Parathyroid adenoma (tissue), 2 donors: ENCODE measurements at regions not wholly inside any gene's neighbourhood (a gene's known extent, or its start where the extent isn't known, plus 50 kb on each side); places are given as distances from the start of the nearest gene placed in this dataset.

Experiments
- H2AFZ ChIP-seq: fragments of 300-600 bp; sonication (generic); one replicate; pipeline ENCODE4 v1.7.0; 2017; ENCODE audit warnings: antibody characterized with exemption, mild to moderate bottlenecking
- H3K27ac ChIP-seq: fragments of 300-600 bp; sonication (generic); one replicate; pipeline ENCODE4 v1.7.0; 2017
- H3K27me3 ChIP-seq: fragments of 300-600 bp; sonication (generic); one replicate; pipeline ENCODE4 v1.7.0; 2017; ENCODE audit warnings: low read length; ENCODE audit not compliant: control insufficient read depth, insufficient read depth
- H3K36me3 ChIP-seq: fragments of 300-600 bp; sonication (generic); one replicate; pipeline ENCODE4 v1.7.0; 2017; ENCODE audit warnings: low read length; ENCODE audit not compliant: control insufficient read depth, insufficient read depth
- H3K4me1 ChIP-seq: fragments of 300-600 bp; sonication (generic); one replicate; pipeline ENCODE4 v1.7.0; 2017; ENCODE audit warnings: control low read depth
- H3K4me2 ChIP-seq: fragments of 300-600 bp; sonication (generic); one replicate; pipeline ENCODE4 v1.7.0; 2017; ENCODE audit warnings: low read length
- H3K4me3 ChIP-seq: fragments of 300-600 bp; sonication (generic); one replicate; pipeline ENCODE4 v1.7.0; 2017; ENCODE audit warnings: low read depth, low read length
- H3K79me2 ChIP-seq: fragments of 300-600 bp; sonication (generic); one replicate; pipeline ENCODE4 v1.7.0; 2017; ENCODE audit warnings: control low read depth
- H3K9ac ChIP-seq: fragments of 300-600 bp; sonication (generic); one replicate; pipeline ENCODE4 v1.7.0; 2017; ENCODE audit warnings: mild to moderate bottlenecking
- H3K9me3 ChIP-seq: fragments of 300-600 bp; sonication (generic); one replicate; pipeline ENCODE4 v1.7.0; 2017; ENCODE audit warnings: low read length; ENCODE audit not compliant: control insufficient read depth
- TF ChIP-seq, protein P1 (sequence below): fragments of 300-600 bp; sonication (generic); IDR thresholded peaks from one replicate; pipeline ENCODE4 v1.7.0; 2017; ENCODE audit warnings: antibody characterized with exemption, mild to moderate bottlenecking
- donor health status: primary hyperparathyroidism.

DNA sequence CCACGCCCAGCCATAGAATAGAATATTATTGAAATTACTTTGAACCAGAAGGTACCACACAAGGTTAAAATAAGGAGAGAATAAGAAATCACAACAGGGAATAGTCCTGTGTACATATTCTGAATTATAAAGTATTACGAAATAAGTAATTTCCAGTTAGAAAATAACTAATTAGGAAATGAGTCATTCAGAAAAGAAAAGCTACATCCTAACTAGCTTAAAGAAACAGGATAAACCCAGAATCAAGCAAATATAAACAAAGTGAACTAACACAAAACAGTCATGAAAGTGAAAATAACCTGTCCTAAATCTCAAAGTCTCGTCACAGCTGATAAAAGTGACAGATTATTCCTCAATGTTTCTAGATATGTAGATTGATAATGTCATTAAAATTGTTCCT is 74.8 kb upstream of the NEBL start:
- no peak overlapping the region for H2AFZ ChIP-seq
- peaks cover 6% of the 10 kb centered on the region for H3K79me2 ChIP-seq
- TF ChIP-seq, protein P1, sequence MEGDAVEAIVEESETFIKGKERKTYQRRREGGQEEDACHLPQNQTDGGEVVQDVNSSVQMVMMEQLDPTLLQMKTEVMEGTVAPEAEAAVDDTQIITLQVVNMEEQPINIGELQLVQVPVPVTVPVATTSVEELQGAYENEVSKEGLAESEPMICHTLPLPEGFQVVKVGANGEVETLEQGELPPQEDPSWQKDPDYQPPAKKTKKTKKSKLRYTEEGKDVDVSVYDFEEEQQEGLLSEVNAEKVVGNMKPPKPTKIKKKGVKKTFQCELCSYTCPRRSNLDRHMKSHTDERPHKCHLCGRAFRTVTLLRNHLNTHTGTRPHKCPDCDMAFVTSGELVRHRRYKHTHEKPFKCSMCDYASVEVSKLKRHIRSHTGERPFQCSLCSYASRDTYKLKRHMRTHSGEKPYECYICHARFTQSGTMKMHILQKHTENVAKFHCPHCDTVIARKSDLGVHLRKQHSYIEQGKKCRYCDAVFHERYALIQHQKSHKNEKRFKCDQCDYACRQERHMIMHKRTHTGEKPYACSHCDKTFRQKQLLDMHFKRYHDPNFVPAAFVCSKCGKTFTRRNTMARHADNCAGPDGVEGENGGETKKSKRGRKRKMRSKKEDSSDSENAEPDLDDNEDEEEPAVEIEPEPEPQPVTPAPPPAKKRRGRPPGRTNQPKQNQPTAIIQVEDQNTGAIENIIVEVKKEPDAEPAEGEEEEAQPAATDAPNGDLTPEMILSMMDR: no peak
- H3K4me1 ChIP-seq: no peaks in the 10 kb centered on the region
- H3K4me3 ChIP-seq: no peak overlapping the region
- no peaks in the 10 kb centered on the region for H3K9me3 ChIP-seq
- H3K36me3 ChIP-seq: no peaks in the 10 kb centered on the region
- no peak overlapping the region for H3K9ac ChIP-seq
- H3K27ac ChIP-seq: no peak overlapping the region
- no peak overlapping the region for H3K4me2 ChIP-seq
- no peaks in the 10 kb centered on the region for H3K27me3 ChIP-seq

DNA sequence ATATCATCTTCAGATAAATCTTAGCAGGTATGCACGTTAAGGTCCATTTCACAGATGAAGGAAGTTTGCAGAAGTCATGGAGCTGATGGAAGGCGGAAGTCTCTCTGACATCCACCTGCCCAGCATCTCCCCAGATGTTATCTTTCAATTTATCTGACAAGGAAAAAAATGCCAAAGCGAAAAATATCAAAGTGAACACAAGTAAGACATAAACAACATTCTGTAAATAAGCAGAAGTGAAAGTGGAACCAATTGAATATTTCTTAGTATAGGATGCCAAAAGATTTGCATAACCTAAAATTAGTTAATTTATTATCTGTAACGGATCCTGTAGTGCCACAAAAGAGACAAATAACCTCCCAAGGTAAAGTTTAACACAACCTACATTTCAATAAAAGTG is 73.6 kb upstream of the NEBL start:
- Histone ChIP-seq H3K9me3 (no peaks in the 10 kb centered on the region), H3K4me3 (no peak overlapping the region)

DNA sequence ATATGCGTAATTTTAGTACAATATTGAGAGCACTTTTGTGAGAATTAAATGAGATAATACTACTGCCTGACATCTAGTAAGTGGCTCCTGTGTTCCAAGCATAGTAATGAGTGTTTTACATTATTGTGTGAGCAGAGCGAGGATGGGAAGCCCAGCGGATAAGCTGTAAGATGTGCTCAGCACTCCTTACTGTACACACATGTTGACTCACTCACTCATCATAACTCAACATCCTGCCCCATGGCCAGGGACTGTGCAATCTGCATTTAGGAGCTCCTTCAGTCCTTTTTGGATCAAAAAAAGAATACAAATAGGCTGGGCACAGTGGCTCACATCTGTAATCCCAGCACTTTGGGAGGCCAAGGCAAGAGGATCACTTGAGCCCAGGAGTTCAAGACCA is 72.9 kb upstream of the NEBL start:
- Histone ChIP-seq H2AFZ (no peak overlapping the region), H3K9ac (no peak overlapping the region), H3K27me3 (no peaks in the 10 kb centered on the region), H3K27ac (no peak overlapping the region), H3K4me1 (no peaks in the 10 kb centered on the region), H3K9me3 (no peaks in the 10 kb centered on the region), H3K4me2 (no peak overlapping the region), H3K4me3 (no peak overlapping the region), H3K36me3 (no peaks in the 10 kb centered on the region), H3K79me2 (peaks cover 6% of the 10 kb centered on the region)
- TF ChIP-seq, protein P1: no peak

More for the DNA sequence above, 73.6 kb upstream of the NEBL start:
- TF ChIP-seq, protein P1: no peak
- no peaks in the 10 kb centered on the region for H3K4me1 ChIP-seq
- H3K36me3 ChIP-seq: no peaks in the 10 kb centered on the region
- H3K9ac ChIP-seq: no peak overlapping the region
- H3K27ac ChIP-seq: no peak overlapping the region
- H3K27me3 ChIP-seq: no peaks in the 10 kb centered on the region
- peaks cover 6% of the 10 kb centered on the region for H3K79me2 ChIP-seq
- no peak overlapping the region for H2AFZ ChIP-seq
- no peak overlapping the region for H3K4me2 ChIP-seq

DNA sequence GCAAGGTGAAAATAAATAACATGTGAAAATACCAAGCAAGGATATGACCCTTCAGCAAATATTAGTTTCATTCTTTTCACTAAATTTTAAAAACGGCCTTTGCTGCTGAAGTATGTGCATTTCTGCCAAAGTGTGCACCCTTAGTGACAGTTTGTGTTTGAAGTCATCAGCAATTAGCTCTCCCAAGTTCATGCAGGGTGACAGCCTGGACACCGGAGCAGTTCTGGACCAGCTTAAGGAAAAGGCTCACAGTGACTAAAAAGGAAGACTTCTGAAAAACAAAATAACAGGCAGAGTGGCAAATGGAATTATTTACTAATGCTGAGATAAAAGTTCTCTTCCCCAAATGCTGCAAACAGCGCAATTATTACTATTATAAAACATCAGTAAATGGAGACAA is 69.3 kb upstream of the NEBL start:
- Histone ChIP-seq H3K36me3 (no peaks in the 10 kb centered on the region), H3K9me3 (no peaks in the 10 kb centered on the region), H3K27me3 (no peaks in the 10 kb centered on the region), H3K9ac (no peak overlapping the region), H3K79me2 (peaks cover 4% of the 10 kb centered on the region), H3K27ac (no peak overlapping the region), H3K4me2 (no peak overlapping the region), H3K4me3 (no peak overlapping the region), H3K4me1 (no peaks in the 10 kb centered on the region), H2AFZ (no peak overlapping the region)
- TF ChIP-seq, protein P1: no peak

DNA sequence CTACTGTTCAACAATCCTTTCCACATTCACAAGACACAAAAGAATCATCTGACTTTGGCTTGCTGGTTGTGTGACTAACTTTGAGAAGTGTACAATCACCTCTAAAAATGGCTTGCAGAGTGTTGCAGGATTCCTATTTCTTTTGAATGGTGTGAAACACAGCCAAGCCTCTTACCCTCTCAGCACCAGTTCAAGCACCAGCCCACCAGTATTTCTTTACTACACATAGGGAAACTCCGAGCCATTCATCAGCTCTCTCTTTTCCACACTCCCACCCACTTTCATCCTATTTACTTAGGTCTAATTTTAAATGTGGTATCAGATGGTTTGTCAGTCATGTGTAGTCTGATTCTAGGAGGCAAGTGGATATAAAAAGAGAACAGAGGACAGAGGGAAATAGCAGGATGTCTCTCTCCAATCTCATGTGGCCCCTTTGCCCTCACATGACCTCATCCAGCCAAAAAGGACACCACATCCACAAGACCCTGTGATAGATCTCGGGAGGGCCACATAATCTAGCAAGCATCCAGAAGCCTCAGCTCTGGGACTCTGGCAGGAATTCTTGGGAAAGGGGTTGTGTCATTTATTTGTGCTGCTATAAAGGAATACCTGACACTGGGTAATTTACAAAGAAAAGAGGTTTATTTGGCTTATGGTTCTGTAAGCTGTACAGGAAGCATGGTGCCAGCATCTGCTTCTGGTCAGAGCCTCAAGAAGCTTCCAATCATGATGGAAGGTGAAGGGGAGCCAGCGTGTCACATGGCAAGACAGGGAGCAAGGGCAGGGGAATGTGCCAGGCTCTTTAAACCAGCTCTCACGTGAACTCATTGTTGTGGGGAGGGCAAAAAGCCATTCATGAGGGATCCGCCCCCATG is 66.8 kb upstream of the NEBL start:
- Histone ChIP-seq H3K4me2 (no peak overlapping the region), H3K36me3 (no peaks in the 10 kb centered on the region), H3K27ac (no peak overlapping the region), H3K27me3 (no peaks in the 10 kb centered on the region), H3K9ac (no peak overlapping the region), H2AFZ (no peak overlapping the region), H3K79me2 (no peaks in the 10 kb centered on the region), H3K9me3 (no peaks in the 10 kb centered on the region), H3K4me3 (no peak overlapping the region), H3K4me1 (no peaks in the 10 kb centered on the region)
- TF ChIP-seq, protein P1: no peak
